NCI-H524 treated with DMSO at 0.1 percent for 48 hours (cell line): ENCODE measurements at regions not wholly inside any gene's neighbourhood (a gene's known extent, or its start where the extent isn't known, plus 50 kb on each side); places are given as distances from the start of the nearest gene placed in this dataset.

Experiments
- DNase-seq: peaks from one replicate; lab custom pipeline; 2025; lab: John Stamatoyannopoulos, UW

- DNase-seq, result peak; percentile 76
Observed at GRCh38 chr6:168132531-168133167, 53.6 kb upstream of the FRMD1 start.

- DNase-seq, result no peak
Observed at GRCh38 chr6:168131464-168132415, 52.7 kb upstream of the FRMD1 start.

GRCh38 chr6:168130697-168131371 is 51.8 kb upstream of the FRMD1 start:
- DNase-seq, result no peak

- DNase-seq, result no peak
Observed at GRCh38 chr6:168130168-168130696, 51.2 kb upstream of the FRMD1 start.

GRCh38 chr6:168129292-168130167 is 50.5 kb upstream of the FRMD1 start:
- no peak for DNase-seq

GRCh38 chr6:168128631-168129291 is 49.7 kb upstream of the FRMD1 start:
- no peak for DNase-seq
